Lower leg skin (tissue), 3 donors: ENCODE measurements at regions not wholly inside any gene's neighbourhood (a gene's known extent, or its start where the extent isn't known, plus 50 kb on each side); places are given as distances from the start of the nearest gene placed in this dataset.

Experiments used
- CTCF ChIP-seq, 3 donors: fragments of 450-650 bp; IDR thresholded peaks; one replicate each; pipeline ENCODE4 v1.5.1; 2016; ENCODE audit warnings: antibody characterized with exemption in 3 of 3, mild to moderate bottlenecking in 3 of 3, moderate library complexity in 2 of 3
- POLR2A ChIP-seq, 2 donors: fragments of 450-650 bp; IDR thresholded peaks; one replicate each; pipeline ENCODE4 v1.6.1; 2016 to 2017; ENCODE audit warnings: antibody characterized with exemption in 2 of 2, mild to moderate bottlenecking in 1 of 2, moderate library complexity in 1 of 2

- no peak for TF ChIP-seq CTCF (IDR thresholded peaks at IDR 0.05)
- no peak for TF ChIP-seq POLR2A (IDR thresholded peaks at IDR 0.05)
Observed at GRCh38 chr18:31225668-31226067, 63.0 kb upstream of the DSC1 start.
